Rectal smooth muscle tissue (tissue), 1 donor: ENCODE measurements at regions not wholly inside any gene's neighbourhood (a gene's known extent, or its start where the extent isn't known, plus 50 kb on each side); places are given as distances from the start of the nearest gene placed in this dataset.

Experiments used
- H3K27ac ChIP-seq: one replicate; pipeline ENCODE4 v1.7.0; 2013; ENCODE audit warnings: low read depth, low read length, inconsistent platforms
- H3K27me3 ChIP-seq: one replicate; pipeline ENCODE4 v1.7.0; 2013; ENCODE audit warnings: low read length; ENCODE audit not compliant: control insufficient read depth, insufficient read depth
- H3K36me3 ChIP-seq: one replicate; pipeline ENCODE4 v1.7.0; 2013; ENCODE audit warnings: low read length; ENCODE audit not compliant: control insufficient read depth, insufficient read depth
- H3K4me1 ChIP-seq: one replicate; pipeline ENCODE4 v1.7.0; 2013; ENCODE audit warnings: low read length; ENCODE audit not compliant: control insufficient read depth, insufficient read depth
- H3K4me3 ChIP-seq: one replicate; pipeline ENCODE4 v1.7.0; 2013; ENCODE audit warnings: low read length
- H3K9ac ChIP-seq: one replicate; pipeline ENCODE4 v1.7.0; 2013; ENCODE audit warnings: low read length

DNA sequence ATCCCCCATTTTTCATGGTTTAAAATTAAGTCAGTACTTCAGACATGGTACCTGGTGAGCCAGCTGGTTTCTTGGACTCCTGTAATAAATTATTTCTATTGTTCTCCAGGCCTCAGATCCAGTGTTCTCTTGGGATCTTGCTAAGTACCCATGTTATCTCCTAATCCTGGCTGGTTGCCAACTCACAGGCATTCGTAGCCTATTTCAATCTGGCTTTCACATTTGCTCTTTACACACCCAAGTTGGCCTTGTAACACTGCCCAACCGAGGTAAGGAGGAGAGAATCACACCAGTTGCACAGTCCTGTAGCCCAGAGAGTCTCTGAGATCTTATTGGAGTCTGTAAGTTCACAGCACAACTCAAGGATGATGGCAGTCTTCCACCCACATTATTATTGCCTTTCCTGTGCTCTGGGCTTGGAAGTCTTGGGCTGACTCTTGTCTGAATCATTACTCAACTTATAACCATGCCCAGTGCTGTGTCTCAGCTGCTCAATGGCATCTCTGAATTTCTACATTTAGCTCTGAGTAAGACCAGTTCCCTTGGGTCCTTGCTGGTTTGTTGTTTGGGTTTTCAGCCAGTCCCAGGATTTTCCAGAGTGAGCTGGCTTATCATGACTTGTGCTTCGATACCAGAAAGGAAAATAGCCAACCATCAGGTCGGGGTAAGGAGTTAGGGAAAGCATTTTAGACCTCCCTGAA is 76.6 kb upstream of the KLF12 start:
- H3K27ac ChIP-seq: no peak overlapping the region

DNA sequence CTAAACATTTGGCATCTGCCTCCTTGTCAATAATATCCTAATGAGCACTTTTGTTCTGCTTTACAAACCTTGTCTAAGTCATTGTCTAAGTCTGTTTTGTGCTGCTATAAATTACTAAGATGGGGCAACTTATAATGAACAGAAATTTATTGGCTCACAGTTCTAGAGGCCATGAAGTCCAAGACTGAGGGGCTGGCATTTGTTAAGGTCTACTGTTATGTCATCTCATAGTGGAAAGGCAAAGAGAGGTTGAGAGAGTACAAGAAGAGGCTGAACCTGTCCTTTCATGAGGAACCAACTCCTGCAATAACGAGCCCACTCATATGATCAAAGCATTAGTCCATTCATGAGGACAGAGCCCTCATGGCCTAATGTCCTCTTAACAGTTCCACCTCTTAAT is 72.7 kb upstream of the KLF12 start:
- Histone ChIP-seq H3K4me1 (peaks cover 2% of the 10 kb centered on the region), H3K36me3 (no peaks in the 10 kb centered on the region), H3K4me3 (no peak overlapping the region), H3K27ac (no peak overlapping the region), H3K27me3 (no peaks in the 10 kb centered on the region), H3K9ac (no peak overlapping the region)

More for the DNA sequence above, 76.6 kb upstream of the KLF12 start:
- H3K4me1 ChIP-seq: peaks cover under 1% of the 10 kb centered on the region
- H3K9ac ChIP-seq: no peak overlapping the region
- no peaks in the 10 kb centered on the region for H3K36me3 ChIP-seq
- H3K27me3 ChIP-seq: no peaks in the 10 kb centered on the region
- H3K4me3 ChIP-seq: no peak overlapping the region

DNA sequence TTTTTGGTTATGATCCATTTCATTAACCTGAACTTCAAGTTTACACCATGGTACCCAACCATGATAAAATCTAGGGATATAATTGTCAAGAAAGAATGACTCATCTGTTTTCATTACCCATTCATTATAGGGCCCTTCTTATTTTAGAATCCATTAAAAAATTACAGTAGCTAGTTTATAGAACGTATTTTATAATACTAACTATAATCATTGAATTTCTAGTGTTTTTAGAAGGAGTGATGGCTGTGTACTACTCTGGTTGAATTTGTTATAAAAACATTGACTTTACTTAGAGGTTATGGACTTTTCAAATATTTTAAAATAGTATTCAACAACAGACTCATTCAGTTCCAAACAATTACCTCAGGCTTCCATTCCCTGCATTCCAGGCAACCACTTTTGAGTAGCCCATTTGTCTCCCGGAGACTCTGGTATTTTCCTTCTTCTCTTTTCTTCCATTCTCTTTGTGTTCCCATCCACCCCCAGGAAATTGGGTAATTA is 71.9 kb upstream of the KLF12 start:
- Histone ChIP-seq H3K9ac (no peak overlapping the region), H3K27me3 (no peaks in the 10 kb centered on the region), H3K4me1 (peaks cover 2% of the 10 kb centered on the region), H3K4me3 (no peak overlapping the region), H3K36me3 (no peaks in the 10 kb centered on the region), H3K27ac (no peak overlapping the region)

DNA sequence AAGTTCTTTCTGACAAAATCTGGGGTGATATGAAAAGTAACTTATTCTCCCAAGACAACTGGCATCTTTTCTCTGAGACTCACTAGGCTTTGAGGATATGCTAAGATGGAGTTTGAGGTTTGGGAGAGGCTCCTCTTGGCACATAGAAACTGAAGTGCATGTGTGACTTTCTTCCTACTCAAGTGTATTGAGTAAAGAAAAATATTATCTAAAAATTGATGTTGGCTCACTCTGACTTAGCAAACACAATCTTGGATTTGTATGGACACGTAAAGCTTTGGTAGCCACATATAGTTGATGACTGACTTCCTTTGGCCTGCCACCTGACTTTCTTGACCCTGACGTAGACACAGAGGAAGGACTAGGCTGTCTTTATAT is 71.1 kb upstream of the KLF12 start:
- Histone ChIP-seq H3K4me1 (peaks cover 2% of the 10 kb centered on the region), H3K9ac (no peak overlapping the region), H3K27ac (no peak overlapping the region), H3K27me3 (no peaks in the 10 kb centered on the region), H3K36me3 (no peaks in the 10 kb centered on the region), H3K4me3 (no peak overlapping the region)

DNA sequence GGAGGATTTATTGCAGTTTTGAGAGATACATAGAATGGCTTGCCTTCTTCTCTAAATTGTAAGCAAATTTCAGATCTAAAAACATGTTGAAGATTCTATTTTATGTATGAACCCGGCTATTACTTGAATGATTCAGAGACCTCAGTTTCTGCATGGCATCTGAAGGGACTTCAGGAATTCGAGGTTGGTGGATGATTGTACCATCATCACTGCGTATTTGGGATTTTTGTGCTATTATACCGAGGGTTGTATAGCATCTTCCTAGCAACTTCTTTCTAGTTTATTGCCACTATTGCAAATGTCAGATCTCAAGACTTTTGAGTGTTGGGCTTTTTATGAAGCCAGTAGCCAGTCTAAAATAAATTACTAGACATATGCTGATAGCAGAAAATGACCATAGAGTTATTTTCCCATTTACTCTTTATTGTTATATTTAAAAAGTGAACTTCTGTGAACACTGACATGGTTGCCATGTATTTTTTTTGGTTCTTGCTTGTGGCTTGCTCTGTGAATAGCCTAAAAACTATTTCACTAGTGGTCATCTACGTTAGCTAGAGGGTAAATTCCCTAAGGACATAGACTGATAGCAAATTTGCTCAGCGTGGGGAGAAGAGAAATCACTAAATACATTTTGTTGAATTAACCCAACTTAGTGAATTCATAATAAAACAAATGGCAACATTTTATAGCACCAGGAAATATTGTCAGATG is 70.6 kb upstream of the KLF12 start:
- Histone ChIP-seq H3K4me3 (no peak overlapping the region), H3K36me3 (no peaks in the 10 kb centered on the region), H3K4me1 (peaks cover 2% of the 10 kb centered on the region), H3K9ac (no peak overlapping the region), H3K27me3 (no peaks in the 10 kb centered on the region), H3K27ac (no peak overlapping the region)

DNA sequence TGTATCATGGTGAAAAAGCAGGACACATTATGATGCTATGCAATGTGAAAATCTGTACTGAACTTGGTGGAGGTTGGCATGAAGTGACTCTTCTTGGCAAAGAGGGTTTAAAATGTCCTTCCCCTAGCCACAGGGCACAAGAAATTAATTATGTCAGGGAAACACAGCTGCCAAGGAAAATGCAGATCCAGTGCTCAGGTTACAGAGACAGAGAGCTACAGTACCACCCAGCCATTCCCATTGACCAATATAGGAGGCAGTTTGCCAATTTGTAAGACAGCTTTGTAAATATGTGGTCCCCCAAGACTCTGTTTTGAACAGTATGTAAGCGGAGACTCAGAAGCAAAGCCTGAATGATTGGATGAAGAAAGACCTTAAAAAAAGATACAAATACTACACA is 69.4 kb upstream of the KLF12 start:
- peaks cover 2% of the 10 kb centered on the region for H3K4me1 ChIP-seq
- no peak overlapping the region for H3K4me3 ChIP-seq
- no peaks in the 10 kb centered on the region for H3K36me3 ChIP-seq
- H3K27me3 ChIP-seq: no peaks in the 10 kb centered on the region
- H3K9ac ChIP-seq: no peak overlapping the region
- no peak overlapping the region for H3K27ac ChIP-seq

DNA sequence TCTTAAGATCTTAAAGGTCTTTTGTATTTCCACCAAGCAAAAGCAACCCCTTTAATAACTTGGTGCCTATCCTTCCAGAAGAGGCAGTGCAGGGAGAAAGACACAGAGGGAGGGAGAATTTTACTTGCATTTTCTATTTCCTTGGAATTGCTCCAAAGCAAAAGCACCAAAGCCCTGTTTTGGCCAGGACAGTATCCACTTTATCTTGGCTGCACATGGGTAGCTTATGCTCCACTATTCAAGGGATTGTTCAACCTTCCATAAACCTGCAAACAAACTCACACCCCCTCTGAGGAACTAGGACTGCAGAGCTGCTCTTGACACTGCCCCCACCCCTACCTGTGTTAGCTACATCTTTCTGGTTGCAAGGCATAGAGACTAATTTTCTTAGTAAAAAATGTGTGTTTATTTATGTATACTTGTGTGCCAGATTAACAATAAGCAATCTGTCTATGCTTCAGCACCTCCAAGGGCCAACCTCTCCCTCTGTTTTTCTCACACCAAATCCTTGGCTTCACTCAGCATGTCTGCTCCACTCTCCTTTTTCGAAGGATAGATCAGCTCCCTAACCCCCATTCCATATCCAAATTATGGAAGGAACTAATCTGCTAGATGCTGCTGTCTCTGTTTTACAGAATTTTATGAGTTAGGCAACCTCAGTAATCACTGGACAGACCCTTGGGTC is 68.1 kb upstream of the KLF12 start:
- Histone ChIP-seq H3K27me3 (no peaks in the 10 kb centered on the region), H3K4me1 (peaks cover 2% of the 10 kb centered on the region), H3K4me3 (no peak overlapping the region), H3K27ac (no peak overlapping the region), H3K9ac (no peak overlapping the region), H3K36me3 (no peaks in the 10 kb centered on the region)

DNA sequence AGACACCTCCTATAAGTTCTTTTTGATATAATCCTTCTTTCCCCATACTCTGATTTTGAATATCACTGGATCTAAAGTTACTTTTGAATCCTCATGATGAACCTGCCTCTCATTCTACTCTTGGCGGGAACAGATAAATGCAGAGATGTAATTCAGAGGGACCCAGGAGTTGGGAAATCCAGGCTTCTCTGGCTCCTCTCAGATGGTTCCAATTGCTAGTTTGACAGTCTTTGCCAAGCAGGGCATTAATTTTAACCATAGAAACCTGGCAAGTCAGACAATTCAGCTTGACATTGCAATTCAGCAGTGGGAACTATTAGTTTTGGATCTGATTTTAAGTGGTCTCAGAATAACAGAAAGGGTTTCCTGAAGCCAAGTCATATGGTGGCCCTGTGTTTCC is 67.3 kb upstream of the KLF12 start:
- peaks cover 2% of the 10 kb centered on the region for H3K4me1 ChIP-seq
- H3K36me3 ChIP-seq: no peaks in the 10 kb centered on the region
- no peak overlapping the region for H3K4me3 ChIP-seq
- no peak overlapping the region for H3K9ac ChIP-seq
- no peaks in the 10 kb centered on the region for H3K27me3 ChIP-seq
- no peak overlapping the region for H3K27ac ChIP-seq

DNA sequence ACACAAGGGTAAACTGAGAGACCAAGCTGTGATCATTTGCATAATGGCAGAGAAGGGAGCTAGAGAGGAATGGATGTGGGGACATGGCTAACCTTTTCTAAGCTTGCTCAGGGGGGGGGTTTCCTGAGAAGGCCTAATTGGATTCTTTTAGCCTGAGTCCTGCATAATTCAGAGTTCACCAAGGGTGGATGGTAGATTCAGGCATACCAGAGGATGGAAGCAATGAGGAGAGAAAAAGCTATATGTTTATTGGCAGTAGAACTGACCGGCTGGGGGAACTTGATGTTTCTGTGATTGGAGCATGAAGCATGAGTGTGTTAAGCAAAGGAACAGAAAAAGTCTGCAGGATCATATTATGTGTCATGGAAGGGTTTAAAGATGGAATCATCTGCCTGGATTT is 65.9 kb upstream of the KLF12 start:
- no peaks in the 10 kb centered on the region for H3K27me3 ChIP-seq
- no peaks in the 10 kb centered on the region for H3K36me3 ChIP-seq
- no peaks in the 10 kb centered on the region for H3K4me1 ChIP-seq
- no peak overlapping the region for H3K27ac ChIP-seq
- H3K4me3 ChIP-seq: no peak overlapping the region
- no peak overlapping the region for H3K9ac ChIP-seq

DNA sequence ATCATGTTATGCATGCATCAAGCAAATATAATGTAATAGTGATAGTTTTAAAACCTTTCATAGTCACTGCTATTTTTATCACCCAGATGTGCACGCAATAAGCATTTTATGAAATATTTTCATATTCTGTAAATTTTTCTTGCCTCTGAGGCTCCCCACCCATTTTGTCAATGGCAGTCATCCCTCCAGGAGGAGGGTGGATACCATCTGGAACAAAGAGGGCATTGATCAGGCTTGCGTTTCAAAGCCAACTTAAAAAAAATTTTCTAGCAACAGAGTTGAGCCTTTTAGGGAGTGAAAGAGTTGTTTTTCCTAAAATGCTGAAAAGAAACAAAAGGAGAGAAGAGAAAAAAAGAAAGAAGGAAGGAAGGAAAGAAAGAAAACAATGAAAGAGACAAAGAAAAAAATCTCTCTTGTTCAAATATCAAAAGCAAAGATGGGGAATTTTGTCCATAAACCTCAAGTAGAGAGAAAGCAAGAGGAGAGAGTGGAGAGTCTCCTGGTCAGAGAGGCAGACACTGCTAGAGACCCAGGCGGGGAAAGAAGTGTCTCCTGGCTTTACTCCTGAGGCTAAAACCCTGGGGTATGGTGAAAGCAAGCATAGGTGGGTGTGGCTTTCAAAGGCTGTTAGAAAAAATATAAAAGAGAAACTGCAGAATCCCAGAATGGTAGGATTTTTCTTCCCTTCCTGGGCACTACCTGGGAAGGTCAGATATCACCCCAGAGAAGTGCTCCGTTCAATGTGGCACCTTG is 63.6 kb upstream of the KLF12 start:
- H3K36me3 ChIP-seq: no peaks in the 10 kb centered on the region
- H3K4me3 ChIP-seq: no peak overlapping the region
- H3K27ac ChIP-seq: no peak overlapping the region
- H3K27me3 ChIP-seq: no peaks in the 10 kb centered on the region
- no peaks in the 10 kb centered on the region for H3K4me1 ChIP-seq
- H3K9ac ChIP-seq: no peak overlapping the region

DNA sequence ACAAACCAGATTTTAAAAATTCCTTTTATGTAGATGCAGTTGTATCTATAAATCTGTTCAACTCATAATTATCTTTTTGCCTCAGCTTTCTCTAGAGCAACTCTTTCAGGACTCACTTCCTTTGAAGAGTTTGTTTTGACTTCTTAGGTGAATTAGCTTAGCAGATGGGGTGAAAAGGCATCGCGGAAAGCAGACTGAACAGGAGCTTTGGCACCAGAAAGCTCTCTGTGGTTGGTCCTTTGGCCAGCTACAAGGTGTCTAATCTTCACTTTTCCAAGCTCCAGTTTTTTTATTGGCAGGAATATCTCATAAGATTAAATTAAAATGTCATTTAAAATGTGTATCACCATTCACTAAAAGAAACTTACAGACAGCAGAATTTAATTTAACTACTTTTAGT is 60.6 kb upstream of the KLF12 start:
- no peak overlapping the region for H3K27ac ChIP-seq
- H3K4me1 ChIP-seq: no peaks in the 10 kb centered on the region
- H3K9ac ChIP-seq: no peak overlapping the region
- no peak overlapping the region for H3K4me3 ChIP-seq
- H3K36me3 ChIP-seq: no peaks in the 10 kb centered on the region
- H3K27me3 ChIP-seq: no peaks in the 10 kb centered on the region

DNA sequence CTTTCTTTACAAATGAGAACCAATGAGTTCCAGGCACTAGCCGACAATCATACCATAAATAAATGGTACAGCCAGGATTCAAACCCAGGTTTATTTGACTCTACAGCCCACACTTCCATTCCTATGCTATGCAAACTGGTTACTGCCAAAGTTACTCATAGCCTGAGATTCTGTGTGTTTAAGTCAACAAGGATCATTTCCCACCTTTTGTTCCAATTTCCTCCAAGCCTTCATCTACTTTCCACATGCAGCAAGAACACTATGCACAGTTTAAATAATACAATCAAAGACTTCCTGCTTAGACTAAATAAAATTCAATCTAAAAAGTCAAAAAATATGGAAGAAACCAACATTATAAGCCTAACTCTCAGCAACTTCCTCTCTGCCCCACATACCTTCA is 59.2 kb upstream of the KLF12 start:
- H3K27me3 ChIP-seq: no peaks in the 10 kb centered on the region
- H3K4me3 ChIP-seq: no peak overlapping the region
- H3K27ac ChIP-seq: no peak overlapping the region
- no peaks in the 10 kb centered on the region for H3K4me1 ChIP-seq
- H3K9ac ChIP-seq: no peak overlapping the region
- no peaks in the 10 kb centered on the region for H3K36me3 ChIP-seq
